Vagina (tissue), 2 donors: ENCODE measurements at regions not wholly inside any gene's neighbourhood (a gene's known extent, or its start where the extent isn't known, plus 50 kb on each side); places are given as distances from the start of the nearest gene placed in this dataset.

Experiments used
- DNase-seq, 2 donors: peaks; one replicate each; pipeline ENCODE4 v3.0.0-alpha.2; 2017; ENCODE audit errors: extremely low spot score in 2 of 2
- H3K27ac ChIP-seq: fragments of 200-600 bp; sonication (generic); one replicate; pipeline ENCODE4 v1.5.1; 2019
- H3K27me3 ChIP-seq: fragments of 200-600 bp; sonication (generic); one replicate; pipeline ENCODE4 v1.5.1; 2019
- H3K36me3 ChIP-seq, 2 donors: fragments of 200-600 bp; sonication (generic); one replicate each; pipeline ENCODE4 v1.5.1; 2017 to 2019
- H3K4me1 ChIP-seq: fragments of 200-600 bp; sonication (generic); one replicate; pipeline ENCODE4 v1.5.1; 2019
- H3K4me3 ChIP-seq, 2 donors: fragments of 200-600 bp; sonication (generic); 1 replicate in 1 of 2; 2 replicates in 1 of 2; pipeline ENCODE4 v1.5.1; 2016 to 2019
- H3K9me3 ChIP-seq: fragments of 200-600 bp; sonication (generic); one replicate; pipeline ENCODE4 v1.5.1; 2019
- POLR2A ChIP-seq, 2 donors: fragments of 450-650 bp; IDR thresholded peaks; one replicate each; pipeline ENCODE4 v1.6.1; 2017; ENCODE audit warnings: antibody characterized with exemption in 2 of 2, mild to moderate bottlenecking in 2 of 2, moderate library complexity in 2 of 2
- POLR2AphosphoS5 ChIP-seq, 2 donors: sonication (generic); formaldehyde crosslinking; IDR thresholded peaks; one replicate each; pipeline ENCODE4 v1.9.0; 2017; ENCODE audit warnings: antibody characterized with exemption in 2 of 2, mild to moderate bottlenecking in 2 of 2, low read depth in 1 of 2; ENCODE audit not compliant: insufficient read depth in 1 of 2
- intact Hi-C: fragments of 100-400 bp; cut with DNase I; formaldehyde crosslinking; loops from one replicate; pipeline ENCODE4 v1.15.1; 2023
- TF ChIP-seq, protein P1 (sequence below), 3 experiments: fragments of 450-650 bp in 2 of 3; fragments of 200-600 bp in 1 of 3; sonication (generic) in 1 of 3; IDR thresholded peaks; one replicate each; pipeline ENCODE4 v1.5.1; 2017 to 2019; ENCODE audit warnings: antibody characterized with exemption in 3 of 3, mild to moderate bottlenecking in 2 of 3, moderate library complexity in 2 of 3

- TF ChIP-seq, protein P1, sequence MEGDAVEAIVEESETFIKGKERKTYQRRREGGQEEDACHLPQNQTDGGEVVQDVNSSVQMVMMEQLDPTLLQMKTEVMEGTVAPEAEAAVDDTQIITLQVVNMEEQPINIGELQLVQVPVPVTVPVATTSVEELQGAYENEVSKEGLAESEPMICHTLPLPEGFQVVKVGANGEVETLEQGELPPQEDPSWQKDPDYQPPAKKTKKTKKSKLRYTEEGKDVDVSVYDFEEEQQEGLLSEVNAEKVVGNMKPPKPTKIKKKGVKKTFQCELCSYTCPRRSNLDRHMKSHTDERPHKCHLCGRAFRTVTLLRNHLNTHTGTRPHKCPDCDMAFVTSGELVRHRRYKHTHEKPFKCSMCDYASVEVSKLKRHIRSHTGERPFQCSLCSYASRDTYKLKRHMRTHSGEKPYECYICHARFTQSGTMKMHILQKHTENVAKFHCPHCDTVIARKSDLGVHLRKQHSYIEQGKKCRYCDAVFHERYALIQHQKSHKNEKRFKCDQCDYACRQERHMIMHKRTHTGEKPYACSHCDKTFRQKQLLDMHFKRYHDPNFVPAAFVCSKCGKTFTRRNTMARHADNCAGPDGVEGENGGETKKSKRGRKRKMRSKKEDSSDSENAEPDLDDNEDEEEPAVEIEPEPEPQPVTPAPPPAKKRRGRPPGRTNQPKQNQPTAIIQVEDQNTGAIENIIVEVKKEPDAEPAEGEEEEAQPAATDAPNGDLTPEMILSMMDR (IDR thresholded peaks at IDR 0.05): no peak
- TF ChIP-seq POLR2AphosphoS5 (IDR thresholded peaks at IDR 0.05; ENCODE audit: insufficient read depth in 1 of 2, low read depth in 1 of 2): no peak
- no peak for TF ChIP-seq POLR2A (IDR thresholded peaks at IDR 0.05)
- Histone ChIP-seq H3K27me3 (no peaks in the 10 kb centered on the region), H3K27ac (no peak overlapping the region), H3K4me3 (no peak overlapping the region), H3K36me3 (no peaks in the 10 kb centered on the region), H3K4me1 (no peaks in the 10 kb centered on the region), H3K9me3 (no peaks in the 10 kb centered on the region)
- intact Hi-C loops: no loop called here
- no peak for DNase-seq
Measured at GRCh38 chr4:44817930-44818329, 91.6 kb upstream of the GNPDA2 start.

DNA sequence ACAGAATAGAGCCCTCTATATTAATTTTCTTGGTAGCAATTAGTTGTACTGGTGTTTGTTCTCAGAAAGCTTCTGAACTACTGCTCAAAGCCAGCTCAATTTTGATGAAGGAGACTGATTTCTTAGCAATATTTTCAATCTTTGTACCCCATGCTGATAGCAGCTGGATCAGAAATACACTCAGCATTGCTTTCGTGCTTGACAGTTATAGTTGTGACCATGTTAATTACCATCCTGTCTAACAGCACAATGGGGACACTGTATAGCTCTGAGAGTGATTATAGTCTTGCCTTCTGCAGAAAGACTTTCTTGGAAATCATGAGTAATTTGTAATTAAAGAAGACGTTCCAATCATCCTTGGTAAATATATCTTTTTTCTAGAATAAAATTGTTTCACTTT lies 79.7 kb upstream of the GNPDA2 start:
- Histone ChIP-seq H3K27me3 (no peaks in the 10 kb centered on the region), H3K9me3 (no peaks in the 10 kb centered on the region), H3K4me1 (no peaks in the 10 kb centered on the region), H3K27ac (no peak overlapping the region), H3K4me3 (no peak overlapping the region), H3K36me3 (no peaks in the 10 kb centered on the region)
- intact Hi-C loops: no loop called here
- DNase-seq: no peak
- TF ChIP-seq POLR2A (IDR thresholded peaks at IDR 0.05) (no peak), POLR2AphosphoS5 (IDR thresholded peaks at IDR 0.05; ENCODE audit: insufficient read depth in 1 of 2, low read depth in 1 of 2) (no peak)
- TF ChIP-seq, protein P1 (IDR thresholded peaks at IDR 0.05): no peak

- Histone ChIP-seq H3K27ac (no peak overlapping the region), H3K4me3 (no peak overlapping the region), H3K36me3 (no peaks in the 10 kb centered on the region), H3K4me1 (no peaks in the 10 kb centered on the region), H3K27me3 (no peaks in the 10 kb centered on the region), H3K9me3 (no peaks in the 10 kb centered on the region)
- intact Hi-C loops: no loop called here
- no peak for DNase-seq
- TF ChIP-seq, protein P1 (IDR thresholded peaks at IDR 0.05): no peak
- TF ChIP-seq POLR2A (IDR thresholded peaks at IDR 0.05) (no peak), POLR2AphosphoS5 (IDR thresholded peaks at IDR 0.05; ENCODE audit: insufficient read depth in 1 of 2, low read depth in 1 of 2) (no peak)
Measured at GRCh38 chr4:44804301-44804700, 77.9 kb upstream of the GNPDA2 start.

DNA sequence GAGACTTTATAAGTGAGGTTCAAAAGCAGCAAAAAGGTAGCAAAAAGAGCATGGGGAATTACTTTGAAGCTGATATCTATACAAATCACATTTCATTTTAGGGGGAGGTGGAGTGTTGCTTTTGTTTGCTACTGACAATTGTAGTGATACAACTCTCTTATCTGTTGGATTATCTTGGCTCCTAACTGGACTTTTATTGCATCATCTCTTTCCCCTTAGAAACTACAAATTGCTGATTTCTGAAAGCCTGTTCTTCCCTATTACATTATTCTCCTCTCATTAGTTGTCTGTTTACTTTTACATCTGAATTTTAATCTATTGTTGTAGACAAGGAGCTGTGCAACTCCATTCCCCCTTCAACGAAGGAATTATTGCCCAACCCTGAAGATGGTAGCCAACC lies 75.0 kb upstream of the GNPDA2 start:
- DNase-seq: no peak
- H3K4me3 ChIP-seq: no peak overlapping the region
- no peaks in the 10 kb centered on the region for H3K9me3 ChIP-seq
- no peaks in the 10 kb centered on the region for H3K36me3 ChIP-seq
- no peak overlapping the region for H3K27ac ChIP-seq
- intact Hi-C loops: no loop called here
- no peak for TF ChIP-seq POLR2AphosphoS5 (IDR thresholded peaks at IDR 0.05; ENCODE audit: insufficient read depth in 1 of 2, low read depth in 1 of 2)
- TF ChIP-seq, protein P1 (IDR thresholded peaks at IDR 0.05): no peak
- TF ChIP-seq POLR2A (IDR thresholded peaks at IDR 0.05): no peak
- H3K4me1 ChIP-seq: no peaks in the 10 kb centered on the region
- H3K27me3 ChIP-seq: no peaks in the 10 kb centered on the region

GRCh38 chr4:44791831-44792230 lies 65.5 kb upstream of the GNPDA2 start:
- Histone ChIP-seq H3K4me1 (no peaks in the 10 kb centered on the region), H3K27ac (no peak overlapping the region), H3K4me3 (no peak overlapping the region), H3K9me3 (no peaks in the 10 kb centered on the region), H3K36me3 (no peaks in the 10 kb centered on the region), H3K27me3 (no peaks in the 10 kb centered on the region)
- intact Hi-C loops: no loop called here
- no peak for DNase-seq
- TF ChIP-seq POLR2AphosphoS5 (IDR thresholded peaks at IDR 0.05; ENCODE audit: insufficient read depth in 1 of 2, low read depth in 1 of 2) (no peak), POLR2A (IDR thresholded peaks at IDR 0.05) (no peak)
- TF ChIP-seq, protein P1 (IDR thresholded peaks at IDR 0.05): no peak
